22Rv1 (cell line): ENCODE measurements at regions not wholly inside any gene's neighbourhood (a gene's known extent, or its start where the extent isn't known, plus 50 kb on each side); places are given as distances from the start of the nearest gene placed in this dataset.

Experiments
- H3K27ac ChIP-seq: fragments of 450-650 bp; 2 replicates; pipeline ENCODE4 v1.5.1; 2017
- CTCF ChIP-seq: fragments of 450-650 bp; IDR thresholded peaks from 2 replicates; pipeline ENCODE4 v1.5.1; 2017; ENCODE audit warnings: mild to moderate bottlenecking
- ZFX ChIP-seq: fragments of 450-650 bp; IDR thresholded peaks from 2 replicates; pipeline ENCODE4 v1.6.1; 2017; ENCODE audit warnings: antibody characterized with exemption, borderline replicate concordance

- TF ChIP-seq ZFX: no peak
- TF ChIP-seq CTCF: no peak
Observed at GRCh38 chr14:29163109-29163508, 396.5 kb downstream of the FOXG1 start.

GRCh38 chr14:29165431-29165830, 398.8 kb downstream of the FOXG1 start:
- TF ChIP-seq CTCF (no peak), ZFX (no peak)
- no peak overlapping the region for H3K27ac ChIP-seq

More at GRCh38 chr14:29163109-29163508, 396.5 kb downstream of the FOXG1 start:
- no peak overlapping the region for H3K27ac ChIP-seq

- TF ChIP-seq ZFX: no peak
- TF ChIP-seq CTCF: peak; percentile 31
- H3K27ac ChIP-seq: no peak overlapping the region
Observed at GRCh38 chr14:29166507-29166906, 399.9 kb downstream of the FOXG1 start.

GRCh38 chr14:29168149-29168548, 401.6 kb downstream of the FOXG1 start:
- TF ChIP-seq CTCF (peak; percentile 13; the same call in 1 of the 2 replicates), ZFX (no peak)
- no peak overlapping the region for H3K27ac ChIP-seq

- TF ChIP-seq ZFX: no peak
- TF ChIP-seq CTCF: no peak
- no peak overlapping the region for H3K27ac ChIP-seq
Observed at GRCh38 chr14:29169408-29169807, 402.8 kb downstream of the FOXG1 start.

- TF ChIP-seq ZFX (no peak), CTCF (no peak)
- no peak overlapping the region for H3K27ac ChIP-seq
Observed at GRCh38 chr14:29175706-29176105, 409.1 kb downstream of the FOXG1 start.

GRCh38 chr14:29176876-29177275, 410.3 kb downstream of the FOXG1 start:
- no peak for TF ChIP-seq CTCF
- TF ChIP-seq ZFX: no peak
- H3K27ac ChIP-seq: no peak overlapping the region
